Naive thymus-derived CD8-positive, alpha-beta T cell (primary cell): ENCODE measurements at regions not wholly inside any gene's neighbourhood (a gene's known extent, or its start where the extent isn't known, plus 50 kb on each side); places are given as distances from the start of the nearest gene placed in this dataset.

Experiments used
- ATAC-seq, 2 donors: fragments of 150-1000 bp; cut with Tn5 transposase in 1 of 2; sonication (Bioruptor Pico), chemical (Tn5 transposase) in 1 of 2; 1 replicate in 1 of 2; 2 replicates in 1 of 2; pipeline ENCODE4 v1.10.0; 2021; ENCODE audit warnings: mild to moderate bottlenecking in 2 of 2, moderate library complexity in 2 of 2
- POLR2A ChIA-PET: fragments of 350-600 bp; sonication (Branson Sonifier 250); formaldehyde crosslinking; loops from one replicate; lab custom pipeline; 2021; ENCODE audit warnings: antibody characterized with exemption; lab: Charles Lee
- DNase-seq, 10 donors: peaks; one replicate each; pipeline versions ENCODE4 v3.0.0 to v3.0.0-alpha.2; 2020 to 2022
- H3K27ac Mint-ChIP-seq, 10 donors: one replicate each; pipeline ENCODE4 v1.8.0; 2020 to 2022; ENCODE audit warnings: mild to moderate bottlenecking in 10 of 10, mixed read lengths in 10 of 10, moderate library complexity in 4 of 10, inconsistent platforms in 1 of 10
- H3K27me3 Mint-ChIP-seq, 5 donors: one replicate each; pipeline ENCODE4 v1.8.0; 2021 to 2022; ENCODE audit warnings: mixed read lengths in 5 of 5
- H3K36me3 Mint-ChIP-seq, 3 donors: one replicate each; pipeline ENCODE4 v1.8.0; 2020 to 2022; ENCODE audit warnings: mixed read lengths in 3 of 3, mild to moderate bottlenecking in 2 of 3, inconsistent platforms in 1 of 3
- H3K4me1 Mint-ChIP-seq, 4 donors: one replicate each; pipeline ENCODE4 v1.8.0; 2021 to 2022; ENCODE audit warnings: mixed read lengths in 4 of 4
- H3K4me3 Mint-ChIP-seq, 10 donors: one replicate each; pipeline ENCODE4 v1.8.0; 2020 to 2022; ENCODE audit warnings: mild to moderate bottlenecking in 10 of 10, mixed read lengths in 10 of 10, moderate library complexity in 6 of 10, inconsistent platforms in 1 of 10
- H3K9me3 Mint-ChIP-seq, 9 donors: one replicate each; pipeline ENCODE4 v1.8.0; 2020 to 2022; ENCODE audit warnings: mixed read lengths in 9 of 9, mild to moderate bottlenecking in 3 of 9, inconsistent platforms in 1 of 9, moderate library complexity in 1 of 9

DNA sequence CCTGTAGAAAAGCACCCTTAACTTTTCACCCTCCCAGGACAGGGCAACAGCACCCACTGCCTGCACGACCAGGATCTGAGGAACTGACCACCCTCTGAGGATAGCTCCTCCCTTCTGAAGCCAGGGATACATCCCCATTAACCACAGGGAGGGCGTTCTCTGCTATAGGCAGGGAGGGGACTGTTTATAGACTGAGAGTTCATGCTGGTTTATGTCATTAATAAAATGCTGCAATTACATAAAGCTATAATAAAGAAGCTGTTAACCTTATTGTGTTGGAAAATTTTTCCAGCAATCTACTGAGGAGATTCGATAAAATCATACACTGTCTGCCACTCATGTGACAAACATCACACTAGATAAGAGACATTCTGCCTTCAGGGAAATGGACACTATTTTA lies 232.4 kb upstream of the SFSWAP start:
- Mint-ChIP-seq H3K4me1 (peaks cover 2 to 12% (median 4%) of the 10 kb centered on the region in 4 donors), H3K4me3 (no peak overlapping the region), H3K27ac (no peak overlapping the region), H3K36me3 (no peaks in the 10 kb centered on the region), H3K9me3 (peaks cover 0 to 3% (median 0%) of the 10 kb centered on the region in 9 donors), H3K27me3 (peaks cover 0 to 16% (median 0%) of the 10 kb centered on the region in 5 donors)
- DNase-seq (no peak), ATAC-seq (no peak)
- POLR2A ChIA-PET = no interaction called here

DNA sequence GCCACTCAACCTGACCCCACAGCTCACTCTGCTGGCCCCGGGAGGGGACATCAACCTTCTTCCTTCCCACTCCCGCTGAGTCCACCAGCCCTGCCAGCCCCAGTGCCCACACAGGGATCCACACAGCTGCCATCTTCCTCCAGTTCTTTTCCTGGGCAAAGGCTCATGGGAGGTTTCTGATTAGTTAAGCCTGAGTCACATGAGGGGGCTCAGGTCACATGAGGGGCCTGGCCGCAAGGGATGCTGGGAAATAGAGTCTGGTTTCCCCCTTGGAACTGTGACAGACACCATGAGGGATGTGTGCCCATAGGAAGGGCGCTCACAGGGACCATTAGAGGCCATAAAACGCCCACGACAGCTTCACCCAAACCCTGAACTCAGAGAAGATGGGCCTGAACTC lies 228.7 kb upstream of the SFSWAP start:
- Mint-ChIP-seq H3K27ac (no peak overlapping the region), H3K9me3 (peaks cover 0 to 3% (median 0%) of the 10 kb centered on the region in 9 donors), H3K4me1 (peaks cover 0 to 1% (median 0%) of the 10 kb centered on the region in 4 donors), H3K4me3 (no peak overlapping the region), H3K36me3 (no peaks in the 10 kb centered on the region), H3K27me3 (peaks cover 0 to 16% (median 0%) of the 10 kb centered on the region in 5 donors)
- DNase-seq (no peak), ATAC-seq (no peak)
- POLR2A ChIA-PET = no interaction called here

DNA sequence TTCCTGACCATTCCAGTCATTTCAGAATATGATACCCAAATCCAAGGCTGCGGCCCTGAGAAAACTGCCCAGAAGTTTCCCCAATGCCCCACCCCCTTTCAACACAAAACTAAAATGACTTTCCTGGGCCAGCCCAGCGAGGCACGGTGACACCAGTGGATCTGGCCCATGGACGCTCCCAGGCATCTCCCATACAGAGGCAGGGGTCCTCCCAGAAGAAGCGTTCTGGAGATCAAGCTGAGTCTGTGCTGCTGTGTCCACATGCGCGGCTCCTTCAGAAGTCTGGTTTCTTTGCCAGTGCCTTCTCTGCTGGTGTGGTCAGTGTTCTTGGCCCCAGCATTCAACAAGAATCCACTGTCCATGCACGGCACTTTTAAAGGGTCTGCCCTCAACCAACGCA lies 228.2 kb upstream of the SFSWAP start:
- Mint-ChIP-seq H3K36me3 (no peaks in the 10 kb centered on the region), H3K27me3 (peaks cover 0 to 16% (median 0%) of the 10 kb centered on the region in 5 donors), H3K9me3 (peaks cover 0 to 3% (median 0%) of the 10 kb centered on the region in 9 donors), H3K4me1 (peaks cover 0 to 6% (median 2%) of the 10 kb centered on the region in 4 donors), H3K27ac (no peak overlapping the region), H3K4me3 (no peak overlapping the region)
- ATAC-seq (no peak), DNase-seq (no peak)
- POLR2A ChIA-PET = no interaction called here

DNA sequence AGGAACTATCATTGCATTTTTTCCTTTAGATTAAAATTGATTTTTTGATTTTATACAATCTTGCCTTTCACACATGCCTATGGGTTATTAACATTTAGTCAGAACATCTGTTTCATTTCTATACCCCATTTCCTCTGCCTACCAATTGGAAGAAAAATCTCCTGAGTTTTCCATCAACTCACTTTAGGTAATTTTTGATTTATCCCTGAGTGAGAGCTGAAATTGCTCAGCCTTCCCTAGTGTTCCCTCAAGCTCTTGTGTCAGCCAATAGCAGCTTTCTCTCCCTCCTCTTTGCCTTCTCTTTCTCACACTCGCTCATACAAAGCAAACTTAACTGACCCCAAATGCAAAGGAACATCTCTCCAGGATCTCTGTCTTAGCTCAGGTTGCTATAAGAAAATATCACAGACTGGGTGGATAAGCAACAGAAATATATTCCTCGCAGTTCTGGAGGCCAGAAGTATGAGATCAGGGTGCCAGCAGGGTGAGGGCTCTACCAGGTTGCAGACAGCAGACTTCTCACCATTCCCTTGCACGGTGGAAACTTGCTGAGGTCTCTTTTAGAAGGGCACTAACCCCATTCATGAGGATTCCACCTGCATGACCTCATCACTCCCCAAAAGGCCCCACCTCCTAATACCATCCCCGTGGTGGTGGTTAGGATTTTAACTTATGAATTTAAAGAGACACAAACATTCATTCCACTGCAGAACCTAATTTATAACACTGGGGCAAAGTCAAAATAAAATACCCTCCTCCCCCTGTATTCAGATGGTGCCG lies 224.2 kb upstream of the SFSWAP start:
- peaks cover 0 to 12% (median 0%) of the 10 kb centered on the region in 5 donors for H3K27me3 Mint-ChIP-seq
- ATAC-seq = no peak
- H3K27ac Mint-ChIP-seq = no peak overlapping the region
- H3K9me3 Mint-ChIP-seq = no peaks in the 10 kb centered on the region
- H3K4me1 Mint-ChIP-seq = peaks cover 0 to 6% (median 2%) of the 10 kb centered on the region in 4 donors
- no peaks in the 10 kb centered on the region for H3K36me3 Mint-ChIP-seq
- no peak overlapping the region for H3K4me3 Mint-ChIP-seq
- DNase-seq = no peak
- POLR2A ChIA-PET = no interaction called here

DNA sequence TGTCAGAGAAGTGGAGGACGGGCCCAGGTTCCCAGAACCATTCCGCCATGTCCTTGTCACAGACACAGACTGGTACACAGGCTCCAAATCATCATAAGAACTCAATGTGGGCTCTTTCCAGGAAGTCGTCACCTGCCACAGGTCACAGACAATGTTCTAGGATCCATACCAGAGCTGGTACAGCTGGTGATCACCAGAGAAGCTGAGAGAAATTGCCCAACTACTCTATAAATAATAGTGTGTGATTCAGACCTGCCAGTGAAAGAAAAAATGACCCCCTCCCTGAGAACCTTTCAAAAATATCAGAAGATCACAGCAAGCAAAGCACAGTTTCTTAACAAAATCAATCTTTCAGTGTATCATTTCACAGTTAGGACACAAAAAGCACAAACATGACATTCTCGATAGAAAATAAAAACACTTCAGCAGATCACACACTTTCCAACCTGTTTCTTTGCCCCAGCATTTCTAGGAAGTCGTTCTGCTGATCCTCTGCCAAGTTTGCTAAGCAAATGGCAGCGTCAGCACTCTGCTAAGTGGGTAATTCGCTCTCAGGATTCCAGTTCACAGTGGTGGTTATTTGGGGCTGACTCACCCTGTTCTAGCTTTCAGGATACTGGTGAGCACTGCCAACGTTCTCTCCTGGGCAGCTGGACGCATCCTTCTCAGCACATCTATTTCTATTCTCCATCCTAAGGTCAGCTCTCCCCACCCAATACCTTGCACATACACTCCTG lies 223.3 kb upstream of the SFSWAP start:
- Mint-ChIP-seq H3K9me3 (no peaks in the 10 kb centered on the region), H3K4me1 (peaks cover 0 to 6% (median 2%) of the 10 kb centered on the region in 4 donors), H3K27me3 (peaks cover 0 to 12% (median 0%) of the 10 kb centered on the region in 5 donors), H3K27ac (peak overlapping the region in 1 of 10 donors; percentile 11), H3K36me3 (no peaks in the 10 kb centered on the region), H3K4me3 (no peak overlapping the region)
- POLR2A ChIA-PET = no interaction called here
- DNase-seq (no peak), ATAC-seq (no peak)

DNA sequence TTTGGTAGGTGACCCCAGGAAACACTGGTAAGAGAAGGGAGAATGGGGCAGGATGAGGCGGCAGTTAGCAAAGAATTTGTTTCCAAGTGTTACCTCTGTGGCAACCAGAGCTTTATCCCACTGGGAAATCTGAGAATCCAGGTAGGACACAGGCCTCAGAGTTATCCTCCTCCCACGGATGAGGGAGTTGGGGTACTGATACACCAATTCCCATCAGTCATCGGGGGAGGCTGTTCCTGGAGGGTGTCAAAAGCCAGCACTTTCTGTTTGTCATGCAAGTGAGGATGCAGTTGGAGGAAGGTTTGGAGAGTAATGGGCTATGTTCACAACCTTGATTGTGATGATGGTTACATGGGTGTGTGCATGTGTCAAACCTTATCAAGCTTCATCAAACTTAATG lies 221.2 kb upstream of the SFSWAP start:
- Mint-ChIP-seq H3K4me1 (peaks cover 0 to 6% (median 3%) of the 10 kb centered on the region in 4 donors), H3K36me3 (no peaks in the 10 kb centered on the region), H3K9me3 (no peaks in the 10 kb centered on the region), H3K27ac (no peak overlapping the region), H3K27me3 (peaks cover 0 to 4% (median 0%) of the 10 kb centered on the region in 5 donors), H3K4me3 (no peak overlapping the region)
- POLR2A ChIA-PET = no interaction called here
- DNase-seq (no peak), ATAC-seq (no peak)

DNA sequence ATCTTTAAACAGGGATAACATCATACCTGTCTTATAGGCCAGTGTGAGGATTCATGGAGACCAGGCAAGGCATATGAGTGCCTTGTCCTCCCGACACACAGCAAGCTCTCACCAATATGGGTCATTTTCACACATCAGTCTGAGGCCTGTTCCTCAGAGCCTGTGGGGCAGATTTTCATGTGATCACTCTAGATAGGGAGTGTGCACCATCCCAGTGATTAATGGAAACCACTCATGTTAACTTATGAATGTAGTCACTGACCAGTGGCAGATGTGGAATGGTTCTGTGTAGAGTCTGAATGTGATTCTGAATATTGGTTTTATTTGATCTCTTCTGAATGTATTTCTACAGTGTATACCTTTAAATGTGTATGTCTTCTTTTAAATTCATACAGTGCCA lies 219.7 kb upstream of the SFSWAP start:
- POLR2A ChIA-PET = no interaction called here
- H3K27ac Mint-ChIP-seq = no peak overlapping the region
- no peak overlapping the region for H3K4me3 Mint-ChIP-seq
- H3K36me3 Mint-ChIP-seq = no peaks in the 10 kb centered on the region
- DNase-seq = no peak
- H3K4me1 Mint-ChIP-seq = peaks cover 0 to 8% (median 4%) of the 10 kb centered on the region in 4 donors
- H3K9me3 Mint-ChIP-seq = no peaks in the 10 kb centered on the region
- ATAC-seq = no peak
- peaks cover 0 to 4% (median 0%) of the 10 kb centered on the region in 5 donors for H3K27me3 Mint-ChIP-seq

DNA sequence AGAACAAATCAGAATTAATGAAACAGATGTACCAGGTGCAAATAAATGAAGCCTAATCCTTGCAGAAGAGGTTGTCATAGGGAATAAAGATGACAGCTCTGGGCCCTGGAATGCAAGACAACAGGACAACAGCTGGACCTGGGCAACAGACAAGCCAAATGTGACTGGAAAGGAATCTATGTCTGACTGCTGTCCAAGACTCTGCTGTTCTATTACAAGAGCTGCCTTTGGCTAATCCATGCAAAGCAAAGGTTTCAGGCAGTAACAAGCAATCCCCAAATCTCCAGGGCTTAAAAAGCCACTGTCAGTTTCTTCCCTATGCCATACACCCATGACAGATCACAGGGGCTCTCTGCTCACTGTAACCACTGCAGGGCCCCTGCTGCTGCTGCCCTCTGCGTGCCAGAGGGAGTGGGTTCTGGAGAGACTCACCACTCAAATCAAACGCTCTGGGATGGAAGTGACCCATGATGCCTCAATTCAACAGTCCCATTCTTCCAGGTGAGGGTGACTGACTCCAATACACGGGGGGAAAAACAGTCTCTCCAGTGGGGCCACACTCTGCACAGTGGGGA lies 218.9 kb upstream of the SFSWAP start:
- no peak overlapping the region for H3K27ac Mint-ChIP-seq
- no peaks in the 10 kb centered on the region for H3K36me3 Mint-ChIP-seq
- POLR2A ChIA-PET = no interaction called here
- peaks cover 0 to 8% (median 4%) of the 10 kb centered on the region in 4 donors for H3K4me1 Mint-ChIP-seq
- peaks cover 0 to 4% (median 0%) of the 10 kb centered on the region in 5 donors for H3K27me3 Mint-ChIP-seq
- ATAC-seq (no peak), DNase-seq (no peak)
- H3K4me3 Mint-ChIP-seq = no peak overlapping the region
- no peaks in the 10 kb centered on the region for H3K9me3 Mint-ChIP-seq

DNA sequence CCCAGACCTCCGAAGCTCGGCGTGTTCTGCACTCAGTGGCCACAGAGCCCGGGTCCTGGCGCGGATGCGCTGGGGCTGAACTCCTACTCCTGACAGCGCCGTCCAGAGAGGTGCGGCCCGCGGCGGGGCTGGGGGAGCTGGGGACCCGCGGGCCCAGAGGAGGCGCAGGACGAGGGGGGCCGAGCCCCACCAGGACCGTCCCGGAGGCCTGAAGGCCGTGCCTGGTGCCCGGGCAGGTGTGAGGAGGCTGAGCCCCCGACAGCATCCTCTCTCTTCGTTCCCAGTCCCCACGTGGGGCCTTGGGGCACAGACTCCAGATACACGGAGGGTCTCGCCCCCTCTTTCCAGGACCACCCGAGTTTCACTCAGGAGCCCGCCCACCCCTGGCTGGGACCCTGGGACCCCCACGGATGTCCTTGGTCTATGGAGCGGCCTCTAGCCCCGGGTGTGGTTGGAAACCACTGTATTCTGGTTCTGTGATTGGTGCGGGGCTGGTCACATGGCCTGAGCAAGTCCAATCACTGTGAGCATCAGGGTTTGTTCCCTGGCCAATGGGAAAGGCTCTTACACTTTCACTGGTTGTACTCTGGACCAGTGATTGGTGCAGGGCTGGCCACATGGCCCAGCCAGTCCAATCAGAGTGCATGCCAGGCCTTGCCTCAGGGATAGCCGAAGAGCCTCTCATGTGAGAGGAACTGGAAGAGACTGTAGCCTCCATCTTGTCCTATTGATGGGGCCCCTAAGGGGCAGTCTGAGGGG lies 217.6 kb upstream of the SFSWAP start:
- peaks cover 0 to 8% (median 0%) of the 10 kb centered on the region in 4 donors for H3K4me1 Mint-ChIP-seq
- no peaks in the 10 kb centered on the region for H3K36me3 Mint-ChIP-seq
- no peak overlapping the region for H3K4me3 Mint-ChIP-seq
- H3K27me3 Mint-ChIP-seq = peaks cover 0 to 4% (median 0%) of the 10 kb centered on the region in 5 donors
- no peak overlapping the region for H3K27ac Mint-ChIP-seq
- H3K9me3 Mint-ChIP-seq = no peaks in the 10 kb centered on the region
- POLR2A ChIA-PET = no interaction called here
- ATAC-seq (no peak), DNase-seq (no peak)

DNA sequence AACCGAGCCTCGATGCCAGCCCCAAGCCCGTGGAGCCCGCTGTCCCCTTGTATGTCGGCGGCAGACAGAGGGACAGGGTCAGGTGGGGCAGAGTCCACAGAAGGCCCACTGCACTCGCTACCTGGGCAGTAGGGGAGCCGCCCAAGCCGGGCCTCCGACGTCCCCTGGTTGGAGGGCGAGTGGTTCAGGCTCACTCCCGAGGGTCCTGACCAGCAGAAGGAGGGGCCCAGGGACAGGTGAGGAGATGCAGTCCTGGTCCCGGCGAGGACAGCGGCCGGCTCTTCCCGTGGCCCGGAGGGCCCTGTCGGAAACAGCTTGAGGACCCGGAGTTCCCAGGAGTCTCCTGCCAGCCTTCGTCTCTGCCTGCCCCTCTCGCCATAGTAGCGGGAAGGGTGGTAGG lies 216.7 kb upstream of the SFSWAP start:
- Mint-ChIP-seq H3K36me3 (no peaks in the 10 kb centered on the region), H3K27me3 (peaks cover 0 to 8% (median 0%) of the 10 kb centered on the region in 5 donors), H3K4me1 (peaks cover 0 to 8% (median 0%) of the 10 kb centered on the region in 4 donors), H3K9me3 (no peaks in the 10 kb centered on the region), H3K27ac (no peak overlapping the region), H3K4me3 (no peak overlapping the region)
- ATAC-seq (no peak), DNase-seq (no peak)
- POLR2A ChIA-PET = no interaction called here

DNA sequence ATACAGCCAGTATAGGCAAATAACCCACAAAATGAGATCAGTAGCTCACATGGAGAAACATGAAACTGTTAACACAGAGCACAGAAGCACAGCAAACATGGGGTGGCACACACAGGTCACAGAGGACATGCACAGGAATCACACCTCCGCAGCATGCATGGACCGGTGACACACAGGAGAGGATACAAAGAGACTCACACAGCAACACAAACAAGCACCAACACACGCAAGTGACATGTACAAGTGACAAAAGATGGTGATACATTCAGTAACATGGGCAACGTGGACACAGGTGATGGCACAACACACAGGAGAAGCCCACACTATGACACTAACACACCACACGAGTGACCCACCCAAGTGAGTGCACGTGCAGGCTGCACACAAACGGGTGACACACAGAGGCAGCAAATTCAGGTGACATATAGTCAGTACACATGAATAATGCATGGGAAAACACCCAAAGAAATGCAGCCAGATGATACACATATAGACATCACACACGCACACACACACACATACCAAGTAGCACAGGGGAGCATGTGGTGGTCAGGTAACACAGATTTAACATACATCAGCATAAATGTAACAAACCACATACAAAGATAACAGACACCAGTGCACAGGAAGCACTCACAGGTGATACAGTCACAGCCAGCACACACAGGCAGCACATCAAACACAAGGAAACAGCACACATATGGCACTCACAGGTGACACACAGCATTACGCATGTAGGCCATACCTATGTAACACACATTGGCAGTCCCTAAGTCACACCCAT lies 216.0 kb upstream of the SFSWAP start:
- POLR2A ChIA-PET = no interaction called here
- Mint-ChIP-seq H3K27me3 (peaks cover 0 to 8% (median 0%) of the 10 kb centered on the region in 5 donors), H3K4me3 (no peak overlapping the region), H3K27ac (no peak overlapping the region), H3K9me3 (no peaks in the 10 kb centered on the region), H3K36me3 (no peaks in the 10 kb centered on the region), H3K4me1 (peaks cover 0 to 8% (median 0%) of the 10 kb centered on the region in 4 donors)
- DNase-seq (no peak), ATAC-seq (no peak)

DNA sequence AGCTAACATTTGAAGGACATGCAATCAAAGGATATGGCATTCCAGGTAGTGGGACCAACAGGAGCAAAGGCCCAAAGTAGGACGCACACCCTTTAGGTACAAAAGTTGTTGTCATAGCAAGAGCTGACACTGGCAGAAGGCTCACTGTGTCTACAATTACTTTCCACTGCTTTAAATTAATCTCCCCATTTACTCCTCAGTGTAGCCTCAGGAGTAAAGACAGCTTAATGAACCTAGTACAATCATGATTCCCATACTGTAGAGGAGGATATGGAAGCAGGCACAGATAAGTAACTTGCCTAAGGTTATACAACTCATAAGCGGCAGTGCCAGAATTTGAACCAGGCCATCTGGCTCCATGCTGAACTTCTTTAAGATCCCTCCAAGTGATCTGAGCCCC lies 212.9 kb upstream of the SFSWAP start:
- Mint-ChIP-seq H3K27me3 (peaks cover 0 to 4% (median 0%) of the 10 kb centered on the region in 5 donors), H3K36me3 (no peaks in the 10 kb centered on the region), H3K4me3 (no peak overlapping the region), H3K9me3 (peaks cover 0 to 1% (median 0%) of the 10 kb centered on the region in 9 donors), H3K4me1 (peaks cover 0 to 8% (median 0%) of the 10 kb centered on the region in 4 donors), H3K27ac (no peak overlapping the region)
- ATAC-seq = no peak
- POLR2A ChIA-PET = no interaction called here
- DNase-seq = no peak
